Neutrophil (primary cell): ENCODE measurements at regions not wholly inside any gene's neighbourhood (a gene's known extent, or its start where the extent isn't known, plus 50 kb on each side); places are given as distances from the start of the nearest gene placed in this dataset.

ENCODE experiments used
- H3K27ac ChIP-seq: fragments of 200-600 bp; sonication (generic); 2 replicates; pipeline ENCODE4 v1.5.1; 2016; ENCODE audit warnings: mild to moderate bottlenecking, moderate library complexity
- H3K27me3 ChIP-seq: fragments of 200-600 bp; sonication (generic); 2 replicates; pipeline ENCODE4 v1.6.0; 2016; ENCODE audit warnings: mild to moderate bottlenecking
- H3K36me3 ChIP-seq: fragments of 200-600 bp; sonication (generic); 2 replicates; pipeline ENCODE4 v1.5.1; 2017
- H3K4me1 ChIP-seq, 2 experiments: fragments of 200-600 bp in 1 of 2; sonication (generic) in 1 of 2; 1 replicate in 1 of 2; 2 replicates in 1 of 2; pipeline versions ENCODE4 v1.5.1 to v1.6.1; 2013 to 2016; ENCODE audit warnings: low read depth in 1 of 2, low read length in 1 of 2, mild to moderate bottlenecking in 1 of 2, moderate library complexity in 1 of 2; ENCODE audit not compliant: control insufficient read depth in 1 of 2, insufficient read depth in 1 of 2
- H3K4me3 ChIP-seq, 2 experiments: fragments of 200-600 bp in 1 of 2; sonication (generic) in 1 of 2; 1 replicate in 1 of 2; 2 replicates in 1 of 2; pipeline ENCODE4 v1.5.1; 2013 to 2016; ENCODE audit warnings: low read depth in 1 of 2, low read length in 1 of 2, mild to moderate bottlenecking in 1 of 2, moderate library complexity in 1 of 2
- H3K9me3 ChIP-seq: fragments of 200-600 bp; sonication (generic); 2 replicates; pipeline ENCODE4 v1.5.1; 2016
- CTCF ChIP-seq: fragments of 200-600 bp; sonication (generic); IDR thresholded peaks from 2 replicates; pipeline ENCODE4 v1.5.1; 2016; ENCODE audit warnings: antibody characterized with exemption

- no peaks in the 10 kb centered on the region for H3K36me3 ChIP-seq
- H3K9me3 ChIP-seq, result no peaks in the 10 kb centered on the region
- TF ChIP-seq CTCF, result no peak
- no peak overlapping the region for H3K27ac ChIP-seq
- no peak overlapping the region for H3K4me3 ChIP-seq
- no peaks in the 10 kb centered on the region for H3K4me1 ChIP-seq
- H3K27me3 ChIP-seq, result peaks cover 6% of the 10 kb centered on the region
Observed at GRCh38 chr15:98401029-98401428, 247.3 kb upstream of the IGF1R start.

GRCh38 chr15:98402486-98402885, 245.9 kb upstream of the IGF1R start:
- H3K36me3 ChIP-seq, result no peaks in the 10 kb centered on the region
- no peak overlapping the region for H3K4me3 ChIP-seq
- TF ChIP-seq CTCF, result no peak
- H3K27ac ChIP-seq, result no peak overlapping the region
- H3K4me1 ChIP-seq, result no peaks in the 10 kb centered on the region
- no peaks in the 10 kb centered on the region for H3K9me3 ChIP-seq
- H3K27me3 ChIP-seq, result peaks cover 6% of the 10 kb centered on the region

- no peak overlapping the region for H3K27ac ChIP-seq
- no peaks in the 10 kb centered on the region for H3K4me1 ChIP-seq
- no peaks in the 10 kb centered on the region for H3K9me3 ChIP-seq
- no peak for TF ChIP-seq CTCF
- peaks cover 6% of the 10 kb centered on the region for H3K27me3 ChIP-seq
- H3K36me3 ChIP-seq, result no peaks in the 10 kb centered on the region
- no peak overlapping the region for H3K4me3 ChIP-seq
Observed at GRCh38 chr15:98403169-98403568, 245.2 kb upstream of the IGF1R start.

- H3K36me3 ChIP-seq, result no peaks in the 10 kb centered on the region
- no peak for TF ChIP-seq CTCF
Observed at GRCh38 chr15:98403569-98403968, 244.8 kb upstream of the IGF1R start.

GRCh38 chr15:98405013-98405412, 243.3 kb upstream of the IGF1R start:
- Histone ChIP-seq H3K9me3 (no peaks in the 10 kb centered on the region), H3K36me3 (no peaks in the 10 kb centered on the region), H3K4me1 (no peaks in the 10 kb centered on the region), H3K4me3 (no peak overlapping the region), H3K27ac (no peak overlapping the region), H3K27me3 (no peaks in the 10 kb centered on the region)
- no peak for TF ChIP-seq CTCF

More at GRCh38 chr15:98403569-98403968, 244.8 kb upstream of the IGF1R start:
- H3K27me3 ChIP-seq, result peaks cover 2% of the 10 kb centered on the region
- H3K4me3 ChIP-seq, result no peak overlapping the region
- no peaks in the 10 kb centered on the region for H3K4me1 ChIP-seq
- no peak overlapping the region for H3K27ac ChIP-seq
- H3K9me3 ChIP-seq, result no peaks in the 10 kb centered on the region

GRCh38 chr15:98408231-98408630, 240.1 kb upstream of the IGF1R start:
- H3K4me1 ChIP-seq, result no peaks in the 10 kb centered on the region
- H3K9me3 ChIP-seq, result no peaks in the 10 kb centered on the region
- H3K4me3 ChIP-seq, result no peak overlapping the region
- no peak for TF ChIP-seq CTCF
- no peaks in the 10 kb centered on the region for H3K27me3 ChIP-seq
- H3K36me3 ChIP-seq, result no peaks in the 10 kb centered on the region
- H3K27ac ChIP-seq, result no peak overlapping the region
